ENCODE measurements at regions not wholly inside any gene's neighbourhood (a gene's known extent, or its start where the extent isn't known, plus 50 kb on each side); places are given as distances from the start of the nearest gene placed in this dataset.

- DNase-seq (ENCODE audit: low read depth) = peak; percentile 29
Measured at GRCh38 chr5:4639946-4640345, 500.2 kb upstream of the ADAMTS16 start.

GRCh38 chr5:4640795-4641194 lies 499.3 kb upstream of the ADAMTS16 start:
- peak; percentile 81 for DNase-seq (ENCODE audit: low read depth)

GRCh38 chr5:4642525-4642924 lies 497.6 kb upstream of the ADAMTS16 start:
- DNase-seq (ENCODE audit: low read depth) = no peak

- no peak for DNase-seq (ENCODE audit: low read depth)
Measured at GRCh38 chr5:4643190-4643589, 496.9 kb upstream of the ADAMTS16 start.

GRCh38 chr5:4643960-4644359 lies 496.2 kb upstream of the ADAMTS16 start:
- peak; percentile 32 for DNase-seq (ENCODE audit: low read depth)

- no peak for DNase-seq (ENCODE audit: low read depth)
Measured at GRCh38 chr5:4646715-4647375, 493.3 kb upstream of the ADAMTS16 start.

- DNase-seq (ENCODE audit: low read depth) = no peak
Measured at GRCh38 chr5:4647955-4648354, 492.2 kb upstream of the ADAMTS16 start.

- no peak for DNase-seq (ENCODE audit: low read depth)
Measured at GRCh38 chr5:4651806-4652565, 488.1 kb upstream of the ADAMTS16 start.

GRCh38 chr5:4653475-4653874 lies 486.7 kb upstream of the ADAMTS16 start:
- no peak for DNase-seq (ENCODE audit: low read depth)

GRCh38 chr5:4659851-4660250 lies 480.3 kb upstream of the ADAMTS16 start:
- DNase-seq (ENCODE audit: low read depth) = no peak

- no peak for DNase-seq (ENCODE audit: low read depth)
Measured at GRCh38 chr5:4661326-4661725, 478.8 kb upstream of the ADAMTS16 start.

GRCh38 chr5:4661836-4662235 lies 478.3 kb upstream of the ADAMTS16 start:
- DNase-seq (ENCODE audit: low read depth) = peak; percentile 52

- DNase-seq (ENCODE audit: low read depth) = no peak
Measured at GRCh38 chr5:4662756-4663155, 477.4 kb upstream of the ADAMTS16 start.

- DNase-seq (ENCODE audit: low read depth) = no peak
Measured at GRCh38 chr5:4665911-4666310, 474.2 kb upstream of the ADAMTS16 start.

GRCh38 chr5:4674166-4674565 lies 466.0 kb upstream of the ADAMTS16 start:
- DNase-seq (ENCODE audit: low read depth) = peak; percentile 22

- DNase-seq (ENCODE audit: low read depth) = no peak
Measured at GRCh38 chr5:4676934-4677333, 463.2 kb upstream of the ADAMTS16 start.

GRCh38 chr5:4684946-4685345 lies 455.2 kb upstream of the ADAMTS16 start:
- DNase-seq (ENCODE audit: low read depth) = no peak

GRCh38 chr5:4698596-4698995 lies 441.5 kb upstream of the ADAMTS16 start:
- DNase-seq (ENCODE audit: low read depth) = no peak

GRCh38 chr5:4699592-4699991 lies 440.5 kb upstream of the ADAMTS16 start:
- no peak for DNase-seq (ENCODE audit: low read depth)

GRCh38 chr5:4700069-4700468 lies 440.1 kb upstream of the ADAMTS16 start:
- peak; percentile 85 for DNase-seq (ENCODE audit: low read depth)

- DNase-seq (ENCODE audit: low read depth) = no peak
Measured at GRCh38 chr5:4700871-4701270, 439.3 kb upstream of the ADAMTS16 start.

GRCh38 chr5:4703931-4704458 lies 436.1 kb upstream of the ADAMTS16 start:
- DNase-seq (ENCODE audit: low read depth) = no peak

- DNase-seq (ENCODE audit: low read depth) = no peak
Measured at GRCh38 chr5:4704951-4705350, 435.2 kb upstream of the ADAMTS16 start.
